Upper lobe of left lung (tissue), 6 donors: ENCODE measurements at regions not wholly inside any gene's neighbourhood (a gene's known extent, or its start where the extent isn't known, plus 50 kb on each side); places are given as distances from the start of the nearest gene placed in this dataset.
"Not testable (repeated sequence)": the region's sequence is repeated elsewhere in the genome, so short reads cannot be mapped to it uniquely, and the experiment has no call there.

ENCODE experiments used
- ATAC-seq, 2 donors: fragments of 200-7000 bp; cut with Tn5 transposase; one replicate each; pipeline ENCODE4 v1.9.1; 2022; ENCODE audit warnings: mild to moderate bottlenecking in 2 of 2, moderate library complexity in 2 of 2; ENCODE audit not compliant: low FRiP score in 2 of 2
- DNase-seq, 2 donors: peaks; one replicate each; pipeline ENCODE4 v3.0.0-alpha.2; 2019 to 2020
- H3K27ac ChIP-seq, 4 donors: fragments of 200-600 bp; sonication (generic); one replicate each; pipeline ENCODE4 v1.5.1; 2016 to 2019
- H3K27me3 ChIP-seq, 4 donors: fragments of 200-600 bp; sonication (generic); one replicate each; pipeline ENCODE4 v1.5.1; 2017 to 2019
- H3K36me3 ChIP-seq, 4 donors: fragments of 200-600 bp; sonication (generic); one replicate each; pipeline ENCODE4 v1.5.1; 2016 to 2019
- H3K4me1 ChIP-seq, 4 donors: fragments of 200-600 bp; sonication (generic); one replicate each; pipeline ENCODE4 v1.5.1; 2018 to 2019
- H3K4me3 ChIP-seq, 4 donors: fragments of 200-600 bp; sonication (generic); one replicate each; pipeline ENCODE4 v1.5.1; 2017 to 2019; ENCODE audit warnings: mild to moderate bottlenecking in 2 of 4, moderate library complexity in 1 of 4
- H3K9me3 ChIP-seq, 4 donors: fragments of 200-600 bp; sonication (generic); one replicate each; pipeline ENCODE4 v1.5.1; 2018 to 2019
- CTCF ChIP-seq, 6 experiments: fragments of 450-650 bp in 4 of 6; fragments of 200-600 bp in 2 of 6; sonication (generic) in 2 of 6; IDR thresholded peaks; one replicate each; pipeline ENCODE4 v1.5.1; 2016 to 2019; ENCODE audit warnings: antibody characterized with exemption in 6 of 6
- EP300 ChIP-seq, 4 donors: sonication (generic); formaldehyde crosslinking; IDR thresholded peaks; one replicate each; pipeline ENCODE4 v1.5.1; 2017; ENCODE audit warnings: antibody characterized with exemption in 4 of 4, control low read depth in 2 of 4
- POLR2A ChIP-seq, 4 donors: fragments of 450-650 bp; IDR thresholded peaks; one replicate each; pipeline ENCODE4 v1.5.1; 2016 to 2017; ENCODE audit warnings: antibody characterized with exemption in 4 of 4, mild to moderate bottlenecking in 2 of 4
- POLR2AphosphoS5 ChIP-seq, 2 donors: sonication (generic); formaldehyde crosslinking; IDR thresholded peaks; one replicate each; pipeline ENCODE4 v1.5.1; 2017; ENCODE audit warnings: antibody characterized with exemption in 2 of 2
- WGBS, 2 donors: methylation state at CpG; one replicate each; pipeline ENCODE4 v1.1.5; 2017 to 2018; 5-methylcytosine and 5-hydroxymethylcytosine counted together
- donor health status: DM: no; HTN: no; CAD: no; lungs with moderate emphysema.
- donor health status: DM: no; HTN: yes; CAD: no; lungs with severe emphysema.

- Histone ChIP-seq H3K27ac (no peak overlapping the region), H3K36me3 (no peaks in the 10 kb centered on the region), H3K27me3 (peaks cover 0 to 10% (median 2%) of the 10 kb centered on the region in 4 donors), H3K4me1 (peaks cover 0 to 6% (median 0%) of the 10 kb centered on the region in 4 donors), H3K9me3 (peaks cover 5 to 14% (median 9%) of the 10 kb centered on the region in 4 donors), H3K4me3 (no peak overlapping the region)
- no peak for TF ChIP-seq POLR2AphosphoS5 (IDR thresholded peaks at IDR 0.05)
- peak in 3 of 6 experiments; percentile 28 to 37 (median 33) for TF ChIP-seq CTCF (IDR thresholded peaks at IDR 0.05)
- no peak for TF ChIP-seq EP300 (IDR thresholded peaks at IDR 0.05)
- 3 to 9% methylated on average over 10 to 25 of the region's 30 CpGs for WGBS, 2 donors
- peak in 1 of 2 donors; percentile 65 for DNase-seq
- ATAC-seq, result peak; percentile 43 to 60
Observed at GRCh38 chr2:129923265-129924091, 56.0 kb upstream of the RAB6C start.

GRCh38 chr2:129924115-129924514 is 55.4 kb upstream of the RAB6C start:
- not testable (repeated sequence) for H3K4me1 ChIP-seq, H3K27me3 ChIP-seq, H3K36me3 ChIP-seq, H3K27ac ChIP-seq, H3K9me3 ChIP-seq, ATAC-seq, H3K4me3 ChIP-seq, DNase-seq
- 69% methylated on average over 12 of the region's 12 CpGs for WGBS, 2 donors

- DNase-seq (no peak), ATAC-seq (no peak)
- Histone ChIP-seq H3K27me3 (peaks cover 0 to 10% (median 2%) of the 10 kb centered on the region in 4 donors), H3K36me3 (no peaks in the 10 kb centered on the region), H3K4me3 (no peak overlapping the region), H3K27ac (no peak overlapping the region), H3K4me1 (peaks cover 0 to 6% (median 0%) of the 10 kb centered on the region in 4 donors), H3K9me3 (no peaks in the 10 kb centered on the region)
- no peak for TF ChIP-seq EP300 (IDR thresholded peaks at IDR 0.05)
- no peak for TF ChIP-seq POLR2A (IDR thresholded peaks at IDR 0.05)
- TF ChIP-seq CTCF (IDR thresholded peaks at IDR 0.05), result no peak
- no peak for TF ChIP-seq POLR2AphosphoS5 (IDR thresholded peaks at IDR 0.05)
- WGBS, 2 donors, result 50 to 52% methylated on average over 1 to 3 of the region's 3 CpGs
Observed at GRCh38 chr2:129925381-129925780, 54.1 kb upstream of the RAB6C start.

GRCh38 chr2:129927696-129928095 is 51.8 kb upstream of the RAB6C start:
- ATAC-seq (no peak), DNase-seq (no peak)
- no peak overlapping the region for H3K4me3 ChIP-seq
- TF ChIP-seq POLR2AphosphoS5 (IDR thresholded peaks at IDR 0.05) (no peak), EP300 (IDR thresholded peaks at IDR 0.05) (no peak), CTCF (IDR thresholded peaks at IDR 0.05) (no peak), POLR2A (IDR thresholded peaks at IDR 0.05) (no peak)
- 81% methylated on average over 1 of the region's 1 CpG for WGBS, 2 donors
- H3K36me3 ChIP-seq, result no peaks in the 10 kb centered on the region
- H3K27me3 ChIP-seq, result peaks cover 0 to 6% (median 2%) of the 10 kb centered on the region in 4 donors
- H3K9me3 ChIP-seq, result no peaks in the 10 kb centered on the region
- H3K27ac ChIP-seq, result no peak overlapping the region
- H3K4me1 ChIP-seq, result peaks cover 0 to 6% (median 0%) of the 10 kb centered on the region in 4 donors

GRCh38 chr2:129929321-129930290 is 49.9 kb upstream of the RAB6C start:
- no peaks in the 10 kb centered on the region for H3K9me3 ChIP-seq
- H3K4me3 ChIP-seq, result no peak overlapping the region
- no peak overlapping the region for H3K27ac ChIP-seq
- DNase-seq (no peak), ATAC-seq (peak; percentile 34 to 85)
- TF ChIP-seq EP300 (IDR thresholded peaks at IDR 0.05), result no peak
- no peak for TF ChIP-seq CTCF (IDR thresholded peaks at IDR 0.05)
- TF ChIP-seq POLR2AphosphoS5 (IDR thresholded peaks at IDR 0.05), result no peak
- TF ChIP-seq POLR2A (IDR thresholded peaks at IDR 0.05), result no peak
- WGBS, 2 donors, result 77% methylated on average over 5 to 13 of the region's 13 CpGs
- H3K4me1 ChIP-seq, result peaks cover 0 to 6% (median 2%) of the 10 kb centered on the region in 4 donors
- H3K27me3 ChIP-seq, result no peaks in the 10 kb centered on the region
- no peaks in the 10 kb centered on the region for H3K36me3 ChIP-seq
